Endothelial cell (in vitro differentiated cells): ENCODE measurements at regions not wholly inside any gene's neighbourhood (a gene's known extent, or its start where the extent isn't known, plus 50 kb on each side); places are given as distances from the start of the nearest gene placed in this dataset.

Experiments used
- DNase-seq: peaks from one replicate; pipeline ENCODE4 v3.0.0; 2021; ENCODE audit warnings: low spot score
- H3K27ac Mint-ChIP-seq: one replicate; pipeline ENCODE4 v1.8.0; 2021; ENCODE audit warnings: mixed read lengths, inconsistent platforms; ENCODE audit not compliant: unreplicated experiment
- H3K27me3 Mint-ChIP-seq: one replicate; pipeline ENCODE4 v1.8.0; 2021; ENCODE audit warnings: mild to moderate bottlenecking, moderate library complexity, mixed read lengths, inconsistent platforms; ENCODE audit not compliant: unreplicated experiment
- H3K36me3 Mint-ChIP-seq: one replicate; pipeline ENCODE4 v1.8.0; 2021; ENCODE audit warnings: mild to moderate bottlenecking, low read depth, mixed read lengths, inconsistent platforms; ENCODE audit not compliant: unreplicated experiment
- H3K4me1 Mint-ChIP-seq: one replicate; pipeline ENCODE4 v1.8.0; 2021; ENCODE audit warnings: mild to moderate bottlenecking, mixed read lengths, inconsistent platforms; ENCODE audit not compliant: unreplicated experiment
- H3K4me3 Mint-ChIP-seq: one replicate; pipeline ENCODE4 v1.8.0; 2021; ENCODE audit warnings: mild to moderate bottlenecking, mixed read lengths, inconsistent platforms; ENCODE audit not compliant: unreplicated experiment
- H3K9me3 Mint-ChIP-seq: one replicate; pipeline ENCODE4 v1.8.0; 2021; ENCODE audit warnings: mixed read lengths, inconsistent platforms; ENCODE audit not compliant: unreplicated experiment
- TF ChIP-seq, protein P1 (sequence below): fragments of 200-600 bp; sonication (generic); IDR thresholded peaks from one replicate; pipeline ENCODE4 v1.5.0; 2021; ENCODE audit warnings: antibody characterized with exemption; ENCODE audit not compliant: unreplicated experiment

DNA sequence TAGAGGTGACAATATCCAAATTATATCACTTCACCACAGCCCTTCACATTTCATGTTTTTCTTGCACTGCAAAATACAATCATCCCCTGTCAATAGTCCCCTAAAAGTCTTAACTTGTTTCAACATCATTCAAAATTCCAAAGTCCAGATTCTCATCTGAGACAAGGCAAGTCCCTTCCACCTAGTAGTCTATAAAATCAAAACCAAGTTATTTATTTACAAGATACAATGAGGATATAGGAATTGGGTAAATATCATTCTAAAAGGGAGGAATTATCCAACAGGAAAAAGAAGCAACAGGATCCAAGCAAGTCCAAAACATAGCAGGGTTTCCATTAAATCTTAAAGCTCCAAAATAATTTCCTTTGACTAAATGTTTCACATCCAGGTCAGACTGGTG is 1076.1 kb upstream of the TMEFF2 start:
- TF ChIP-seq, protein P1, sequence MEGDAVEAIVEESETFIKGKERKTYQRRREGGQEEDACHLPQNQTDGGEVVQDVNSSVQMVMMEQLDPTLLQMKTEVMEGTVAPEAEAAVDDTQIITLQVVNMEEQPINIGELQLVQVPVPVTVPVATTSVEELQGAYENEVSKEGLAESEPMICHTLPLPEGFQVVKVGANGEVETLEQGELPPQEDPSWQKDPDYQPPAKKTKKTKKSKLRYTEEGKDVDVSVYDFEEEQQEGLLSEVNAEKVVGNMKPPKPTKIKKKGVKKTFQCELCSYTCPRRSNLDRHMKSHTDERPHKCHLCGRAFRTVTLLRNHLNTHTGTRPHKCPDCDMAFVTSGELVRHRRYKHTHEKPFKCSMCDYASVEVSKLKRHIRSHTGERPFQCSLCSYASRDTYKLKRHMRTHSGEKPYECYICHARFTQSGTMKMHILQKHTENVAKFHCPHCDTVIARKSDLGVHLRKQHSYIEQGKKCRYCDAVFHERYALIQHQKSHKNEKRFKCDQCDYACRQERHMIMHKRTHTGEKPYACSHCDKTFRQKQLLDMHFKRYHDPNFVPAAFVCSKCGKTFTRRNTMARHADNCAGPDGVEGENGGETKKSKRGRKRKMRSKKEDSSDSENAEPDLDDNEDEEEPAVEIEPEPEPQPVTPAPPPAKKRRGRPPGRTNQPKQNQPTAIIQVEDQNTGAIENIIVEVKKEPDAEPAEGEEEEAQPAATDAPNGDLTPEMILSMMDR = no peak
- DNase-seq = no peak
- no peak overlapping the region for H3K27ac Mint-ChIP-seq
- H3K4me3 Mint-ChIP-seq = no peak overlapping the region
- H3K4me1 Mint-ChIP-seq = no peaks in the 10 kb centered on the region
- H3K27me3 Mint-ChIP-seq = no peaks in the 10 kb centered on the region
- no peaks in the 10 kb centered on the region for H3K9me3 Mint-ChIP-seq
- no peaks in the 10 kb centered on the region for H3K36me3 Mint-ChIP-seq

DNA sequence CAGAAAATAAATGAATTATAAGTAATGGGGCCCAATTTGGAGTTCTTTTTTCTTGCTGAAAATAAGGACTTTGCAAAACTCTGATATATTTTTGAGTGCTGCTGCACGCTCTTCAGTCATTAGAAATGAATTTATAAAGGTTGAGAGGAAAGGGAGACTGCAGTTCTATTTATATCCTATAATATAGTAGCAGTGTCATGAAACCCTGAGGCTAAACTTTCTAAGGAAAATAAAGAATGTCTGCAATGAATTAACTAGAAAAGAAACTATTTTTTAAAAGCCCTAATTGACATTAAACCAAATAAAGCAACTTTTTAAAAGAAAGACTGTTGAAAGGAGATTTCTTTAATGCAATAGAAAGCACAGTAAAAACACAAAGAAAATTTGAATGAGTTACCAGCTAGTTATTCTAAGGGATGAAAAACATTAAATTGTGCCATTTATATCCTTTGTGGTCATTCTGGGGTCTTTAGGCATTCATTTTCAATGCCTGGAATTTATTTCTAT is 1072.8 kb upstream of the TMEFF2 start:
- no peaks in the 10 kb centered on the region for H3K27me3 Mint-ChIP-seq
- TF ChIP-seq, protein P1 = no peak
- no peaks in the 10 kb centered on the region for H3K9me3 Mint-ChIP-seq
- H3K36me3 Mint-ChIP-seq = no peaks in the 10 kb centered on the region
- no peaks in the 10 kb centered on the region for H3K4me1 Mint-ChIP-seq
- no peak overlapping the region for H3K27ac Mint-ChIP-seq
- no peak overlapping the region for H3K4me3 Mint-ChIP-seq
- DNase-seq = no peak

DNA sequence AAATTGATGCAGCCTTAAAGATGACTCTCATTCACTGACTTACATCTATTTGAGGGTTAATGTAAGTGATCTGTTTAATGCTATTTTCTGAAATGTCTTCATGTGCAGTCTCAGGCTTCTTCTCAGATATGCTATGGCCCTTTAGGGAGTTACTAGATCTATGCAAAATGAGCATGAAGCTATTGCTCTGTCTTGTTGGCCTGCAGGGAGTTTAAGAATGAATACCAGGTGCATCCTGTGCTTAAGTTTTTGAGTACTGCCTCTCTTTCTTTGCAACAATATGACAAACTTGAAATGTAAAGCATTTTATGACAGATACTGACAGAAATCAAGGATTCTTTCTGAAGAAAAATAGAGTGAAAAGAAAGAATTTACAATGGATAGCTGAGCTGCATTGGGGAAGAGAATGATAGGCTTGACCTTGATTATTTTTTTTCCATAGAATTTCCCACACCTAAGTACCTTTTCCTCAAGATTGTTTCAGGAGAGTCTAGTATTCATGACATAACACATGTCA is 1058.3 kb upstream of the TMEFF2 start:
- H3K4me3 Mint-ChIP-seq = no peak overlapping the region
- TF ChIP-seq, protein P1 = no peak
- H3K36me3 Mint-ChIP-seq = no peaks in the 10 kb centered on the region
- no peaks in the 10 kb centered on the region for H3K9me3 Mint-ChIP-seq
- DNase-seq = no peak
- no peak overlapping the region for H3K27ac Mint-ChIP-seq
- H3K27me3 Mint-ChIP-seq = no peaks in the 10 kb centered on the region
- H3K4me1 Mint-ChIP-seq = no peaks in the 10 kb centered on the region

GRCh38 chr2:193251909-193252308 is 1057.2 kb upstream of the TMEFF2 start:
- no peak for DNase-seq
- H3K9me3 Mint-ChIP-seq = no peaks in the 10 kb centered on the region
- H3K4me3 Mint-ChIP-seq = no peak overlapping the region

GRCh38 chr2:193250389-193250788 is 1055.7 kb upstream of the TMEFF2 start:
- Mint-ChIP-seq H3K4me3 (no peak overlapping the region), H3K4me1 (no peaks in the 10 kb centered on the region), H3K36me3 (no peaks in the 10 kb centered on the region), H3K9me3 (no peaks in the 10 kb centered on the region), H3K27me3 (no peaks in the 10 kb centered on the region), H3K27ac (no peak overlapping the region)
- DNase-seq = no peak
- TF ChIP-seq, protein P1 = no peak

More at GRCh38 chr2:193251909-193252308, 1057.2 kb upstream of the TMEFF2 start:
- Mint-ChIP-seq H3K27me3 (no peaks in the 10 kb centered on the region), H3K4me1 (no peaks in the 10 kb centered on the region), H3K36me3 (no peaks in the 10 kb centered on the region), H3K27ac (no peak overlapping the region)
- TF ChIP-seq, protein P1 = no peak
